GM12878 (cell line): ENCODE measurements at regions not wholly inside any gene's neighbourhood (a gene's known extent, or its start where the extent isn't known, plus 50 kb on each side); places are given as distances from the start of the nearest gene placed in this dataset.

ENCODE experiments used
- ATAC-seq: fragments of 200-7000 bp; cut with Tn5 transposase; 3 replicates; pipeline ENCODE4 v1.9.1; 2020; ENCODE audit warnings: mild to moderate bottlenecking, moderate library complexity
- BruUV-seq: library from RNA; stranded (reverse); fragments of 400-500 nt; replicated peaks from 2 replicates; lab custom pipeline; 2021; lab: Mats Ljungman, UMichigan
- CTCF ChIA-PET: fragments of 300-600 bp; sonication (Branson Sonifier 250); formaldehyde crosslinking; extraction: SDS; loops from one replicate; lab custom pipeline; 2021; ENCODE audit warnings: inconsistent platforms; lab: Yijun Ruan, JAX
- POLR2A ChIA-PET: fragments of 350-600 bp; formaldehyde crosslinking; extraction: SDS; loops from one replicate; lab custom pipeline; 2021; ENCODE audit warnings: inconsistent platforms; lab: Charles Lee
- RAD21 ChIA-PET: fragments of 300-600 bp; sonication (Branson Sonifier 250); formaldehyde crosslinking; loops from one replicate; lab custom pipeline; 2023; ENCODE audit warnings: antibody characterized with exemption; ENCODE audit not compliant: unreplicated experiment; lab: Charles Lee
- SMC1A ChIA-PET: fragments of 300-600 bp; sonication (Branson Sonifier 250); formaldehyde crosslinking; loops from one replicate; lab custom pipeline; 2023; ENCODE audit not compliant: unreplicated experiment, uncharacterized antibody; lab: Charles Lee
- DNase-seq: peaks from one replicate; pipeline ENCODE4 v3.0.0-alpha.2; 2011; ENCODE audit warnings: low read depth, low spot score
- FAIRE-seq: peaks from 3 replicates; lab custom pipeline; 2011; peaks lifted over from hg19 to GRCh38; lab: Jason Lieb, UNC
- H2AFZ ChIP-seq: 2 replicates; pipeline ENCODE4 v1.6.0; 2011; ENCODE audit warnings: low read depth, low read length, control low read depth; ENCODE audit not compliant: control insufficient read depth
- H3K27ac ChIP-seq: 2 replicates; pipeline ENCODE4 v1.5.1; 2011; ENCODE audit warnings: control low read depth; ENCODE audit not compliant: control insufficient read depth, insufficient read depth
- H3K27me3 ChIP-seq, 2 experiments: replicated peaks in 1 of 2; 2 replicates each; pipeline versions ENCODE4 v1.6.0 to v1.6.1; 2011; ENCODE audit warnings: low read length in 1 of 2; ENCODE audit not compliant: control insufficient read depth in 2 of 2, insufficient read depth in 2 of 2
- H3K36me3 ChIP-seq, 2 experiments: 2 replicates each; pipeline ENCODE4 v1.5.1; 2011; ENCODE audit warnings: low read length in 1 of 2; ENCODE audit not compliant: control insufficient read depth in 2 of 2, insufficient read depth in 2 of 2
- H3K4me1 ChIP-seq: 2 replicates; pipeline ENCODE4 v1.6.1; 2011; ENCODE audit warnings: mild to moderate bottlenecking, low read length, moderate library complexity, mixed read lengths; ENCODE audit not compliant: control insufficient read depth, insufficient read depth
- H3K4me2 ChIP-seq: 2 replicates; pipeline ENCODE4 v1.6.0; 2011; ENCODE audit warnings: control low read depth; ENCODE audit not compliant: control insufficient read depth, insufficient read depth
- H3K4me3 ChIP-seq: fragments of 200-600 bp; sonication (generic); 2 replicates; pipeline ENCODE4 v1.5.1; 2016
- H3K79me2 ChIP-seq: 2 replicates; pipeline ENCODE4 v1.6.0; 2011; ENCODE audit warnings: low read length; ENCODE audit not compliant: control insufficient read depth, insufficient read depth
- H3K9ac ChIP-seq: 2 replicates; pipeline ENCODE4 v1.8.0; 2011; ENCODE audit warnings: low read length, control low read depth, mixed read lengths; ENCODE audit not compliant: control insufficient read depth, insufficient read depth
- H3K9me3 ChIP-seq: replicated peaks from 3 replicates; pipeline ENCODE4 v1.5.1; 2011; ENCODE audit warnings: mild to moderate bottlenecking, low read length; ENCODE audit not compliant: control insufficient read depth, insufficient read depth
- H4K20me1 ChIP-seq: 2 replicates; pipeline ENCODE4 v1.6.0; 2011; ENCODE audit not compliant: control insufficient read depth, insufficient read depth
- BMI1 ChIP-seq: fragments of 450-650 bp; IDR thresholded peaks from 2 replicates; pipeline ENCODE4 v1.6.1; 2016; ENCODE audit warnings: mild to moderate bottlenecking, moderate library complexity, borderline replicate concordance
- E2F4 ChIP-seq: IDR thresholded peaks from 2 replicates; pipeline ENCODE4 v1.6.1; 2012; ENCODE audit warnings: low read depth, low read length, improper control_type of control experiment
- FOXM1 ChIP-seq: IDR thresholded peaks from 2 replicates; pipeline ENCODE4 v1.6.1; 2012; ENCODE audit warnings: low read depth, mild to moderate bottlenecking, inconsistent platforms, low read length, moderate library complexity
- IKZF1 ChIP-seq: fragments of 450-650 bp; conservative IDR thresholded peaks from 2 replicates; pipeline ENCODE4 v1.6.1; 2017; ENCODE audit warnings: antibody characterized with exemption, mild to moderate bottlenecking
- MEF2A ChIP-seq: IDR thresholded peaks from 2 replicates; pipeline ENCODE4 v1.6.1; 2011; ENCODE audit warnings: low read depth, mild to moderate bottlenecking, low read length, moderate library complexity; ENCODE audit not compliant: insufficient read depth
- MTA3 ChIP-seq: IDR thresholded peaks from 2 replicates; pipeline ENCODE4 v1.6.1; 2012; ENCODE audit warnings: low read length, inconsistent platforms, borderline replicate concordance
- NBN ChIP-seq: fragments of 450-650 bp; IDR thresholded peaks from 2 replicates; pipeline ENCODE4 v1.6.1; 2016
- NFIC ChIP-seq: IDR thresholded peaks from 2 replicates; pipeline ENCODE4 v1.6.1; 2012; ENCODE audit warnings: low read depth, mild to moderate bottlenecking, inconsistent platforms, low read length, moderate library complexity
- RAD51 ChIP-seq: fragments of 450-650 bp; IDR thresholded peaks from 2 replicates; pipeline ENCODE4 v1.6.1; 2016; ENCODE audit warnings: moderate library complexity, mild to moderate bottlenecking, inconsistent platforms
- SREBF2 ChIP-seq: IDR thresholded peaks from 2 replicates; pipeline ENCODE4 v1.6.1; 2012; ENCODE audit warnings: mild to moderate bottlenecking, low read length
- TARDBP ChIP-seq: IDR thresholded peaks from 2 replicates; pipeline ENCODE4 v1.6.1; 2016; ENCODE audit warnings: borderline replicate concordance
- TCF7 ChIP-seq: IDR thresholded peaks from 2 replicates; pipeline ENCODE4 v1.6.1; 2014; ENCODE audit warnings: antibody characterized with exemption, borderline replicate concordance
- YY1 ChIP-seq: IDR thresholded peaks from 2 replicates; pipeline ENCODE4 v1.6.1; 2011; ENCODE audit warnings: low read depth, mild to moderate bottlenecking, low read length
- ZNF592 ChIP-seq: fragments of 450-650 bp; IDR thresholded peaks from 2 replicates; pipeline ENCODE4 v1.6.1; 2017; ENCODE audit warnings: mild to moderate bottlenecking, moderate library complexity
- WGBS: methylation state at CpG from one replicate; pipeline ENCODE4 v1.1.6; 2016; ENCODE audit warnings: low lambda C conversion rate; ENCODE audit not compliant: insufficient replicate concordance, insufficient coverage; ENCODE audit errors: missing lambda C conversion rate; 5-methylcytosine and 5-hydroxymethylcytosine counted together
- in situ Hi-C: fragments of 300-500 bp; cut with MboI; formaldehyde crosslinking; loops from 9 replicates; pipeline ENCODE4 v1.14.3; 2018; ENCODE audit warnings: mixed read lengths
- intact Hi-C: fragments of 100-400 bp; cut with micrococcal nuclease; formaldehyde crosslinking; loops from one replicate; pipeline ENCODE4 v1.14.2; 2022; ENCODE audit not compliant: unreplicated experiment
- TF ChIP-seq, protein P1 (sequence below): IDR thresholded peaks from 2 replicates; pipeline ENCODE4 v1.6.1; 2012; ENCODE audit warnings: low read length, inconsistent platforms

DNA sequence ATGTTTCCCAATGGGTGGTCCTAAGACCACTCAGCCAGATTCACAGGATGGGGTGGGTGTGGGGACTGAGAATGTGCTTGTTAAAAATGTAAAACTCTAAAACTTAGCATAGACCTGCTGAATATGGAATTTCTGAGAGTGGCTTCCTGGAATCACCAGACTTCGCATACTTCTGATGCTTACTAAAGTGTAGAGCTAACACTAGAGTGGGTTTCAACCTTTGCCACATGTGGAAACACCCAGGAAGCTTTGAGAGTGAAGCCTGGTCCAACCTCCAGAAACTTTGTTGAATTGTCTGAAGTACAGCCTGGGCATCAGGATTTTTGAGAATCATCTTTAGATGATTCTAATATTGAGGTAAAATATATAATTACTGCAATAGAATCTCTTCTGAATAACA, 167.8 kb upstream of the EDNRA start:
- Histone ChIP-seq H3K27ac (no peak overlapping the region), H3K9ac (no peak overlapping the region), H3K4me3 (no peak overlapping the region), H3K9me3 (no peaks in the 10 kb centered on the region), H3K27me3 (no peaks in the 10 kb centered on the region), H4K20me1 (no peaks in the 10 kb centered on the region), H3K4me1 (no peaks in the 10 kb centered on the region), H2AFZ (no peak overlapping the region), H3K4me2 (no peak overlapping the region), H3K36me3 (no peaks in the 10 kb centered on the region), H3K79me2 (no peaks in the 10 kb centered on the region)
- SMC1A ChIA-PET, result no interaction called here
- CTCF ChIA-PET, result no interaction called here
- in situ Hi-C loops, result no loop called here
- TF ChIP-seq MTA3, result no peak
- no peak for TF ChIP-seq RAD51
- no peak for TF ChIP-seq E2F4
- TF ChIP-seq MEF2A, result no peak
- TF ChIP-seq BMI1, result no peak
- TF ChIP-seq, protein P1, sequence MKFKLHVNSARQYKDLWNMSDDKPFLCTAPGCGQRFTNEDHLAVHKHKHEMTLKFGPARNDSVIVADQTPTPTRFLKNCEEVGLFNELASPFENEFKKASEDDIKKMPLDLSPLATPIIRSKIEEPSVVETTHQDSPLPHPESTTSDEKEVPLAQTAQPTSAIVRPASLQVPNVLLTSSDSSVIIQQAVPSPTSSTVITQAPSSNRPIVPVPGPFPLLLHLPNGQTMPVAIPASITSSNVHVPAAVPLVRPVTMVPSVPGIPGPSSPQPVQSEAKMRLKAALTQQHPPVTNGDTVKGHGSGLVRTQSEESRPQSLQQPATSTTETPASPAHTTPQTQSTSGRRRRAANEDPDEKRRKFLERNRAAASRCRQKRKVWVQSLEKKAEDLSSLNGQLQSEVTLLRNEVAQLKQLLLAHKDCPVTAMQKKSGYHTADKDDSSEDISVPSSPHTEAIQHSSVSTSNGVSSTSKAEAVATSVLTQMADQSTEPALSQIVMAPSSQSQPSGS, result no peak
- no peak for TF ChIP-seq NBN
- no peak for TF ChIP-seq NFIC
- TF ChIP-seq SREBF2, result no peak
- TF ChIP-seq FOXM1, result no peak
- TF ChIP-seq TARDBP, result no peak
- TF ChIP-seq TCF7, result no peak
- no peak for TF ChIP-seq IKZF1
- no peak for TF ChIP-seq ZNF592
- no peak for TF ChIP-seq YY1
- no peak for DNase-seq
- WGBS, result 85% methylated on average over 1 of the region's 1 CpG
- FAIRE-seq, result no peak
- intact Hi-C loops, result no loop called here
- POLR2A ChIA-PET, result no interaction called here
- no peak for ATAC-seq
- BruUV-seq, result no TSS peak
- RAD21 ChIA-PET, result no interaction called here
